Activated T-cell treated with anti-CD3 and anti-CD28 coated beads for 24 hours (primary cell): ENCODE measurements at regions not wholly inside any gene's neighbourhood (a gene's known extent, or its start where the extent isn't known, plus 50 kb on each side); places are given as distances from the start of the nearest gene placed in this dataset.

ENCODE experiments used
- DNase-seq: peaks from one replicate; pipeline ENCODE4 v3.0.0-alpha.2; 2020; ENCODE audit warnings: low read depth

- no peak for DNase-seq
These were observed 112.0 kb upstream of the ZNF366 start for GRCh38 chr5:72619251-72619650.

- no peak for DNase-seq
These were observed 111.5 kb upstream of the ZNF366 start for GRCh38 chr5:72618708-72619107.

- DNase-seq, result no peak
These were observed 107.9 kb upstream of the ZNF366 start for GRCh38 chr5:72615061-72615460.

- DNase-seq, result no peak
These were observed 106.3 kb upstream of the ZNF366 start for GRCh38 chr5:72613515-72613914.

- DNase-seq, result no peak
These were observed 105.6 kb upstream of the ZNF366 start for GRCh38 chr5:72612810-72613209.

- DNase-seq, result peak; percentile 23
These were observed 104.0 kb upstream of the ZNF366 start for GRCh38 chr5:72611118-72611730.

- no peak for DNase-seq
These were observed 101.7 kb upstream of the ZNF366 start for GRCh38 chr5:72608926-72609325.

GRCh38 chr5:72608297-72608696, 101.1 kb upstream of the ZNF366 start:
- no peak for DNase-seq

- DNase-seq, result no peak
These were observed 100.2 kb upstream of the ZNF366 start for GRCh38 chr5:72607381-72607780.

GRCh38 chr5:72606525-72606924, 99.3 kb upstream of the ZNF366 start:
- DNase-seq, result no peak

GRCh38 chr5:72605632-72606031, 98.4 kb upstream of the ZNF366 start:
- DNase-seq, result no peak

- DNase-seq, result no peak
These were observed 97.6 kb upstream of the ZNF366 start for GRCh38 chr5:72604798-72605154.

- DNase-seq, result no peak
These were observed 97.0 kb upstream of the ZNF366 start for GRCh38 chr5:72604111-72604797.

- no peak for DNase-seq
These were observed 95.8 kb upstream of the ZNF366 start for GRCh38 chr5:72602696-72603685.

GRCh38 chr5:72601861-72602260, 94.7 kb upstream of the ZNF366 start:
- no peak for DNase-seq

GRCh38 chr5:72600391-72600981, 93.3 kb upstream of the ZNF366 start:
- DNase-seq, result no peak

GRCh38 chr5:72599519-72600370, 92.5 kb upstream of the ZNF366 start:
- DNase-seq, result no peak

GRCh38 chr5:72599065-72599433, 91.8 kb upstream of the ZNF366 start:
- no peak for DNase-seq

- no peak for DNase-seq
These were observed 91.3 kb upstream of the ZNF366 start for GRCh38 chr5:72598401-72599064.

- DNase-seq, result no peak
These were observed 90.3 kb upstream of the ZNF366 start for GRCh38 chr5:72597456-72597948.

- no peak for DNase-seq
These were observed 89.7 kb upstream of the ZNF366 start for GRCh38 chr5:72596956-72597355.
